Neural cell (in vitro differentiated cells): ENCODE measurements at regions not wholly inside any gene's neighbourhood (a gene's known extent, or its start where the extent isn't known, plus 50 kb on each side); places are given as distances from the start of the nearest gene placed in this dataset.

Experiments
- H2AFZ ChIP-seq: fragments of 200-600, 300-800 bp; sonication (generic), shearing (Covaris generic); 2 replicates; pipeline ENCODE4 v1.6.0; 2014; ENCODE audit warnings: low read depth, mild to moderate bottlenecking, antibody characterized with exemption, low read length, moderate library complexity
- H3F3A ChIP-seq: fragments of 200-600 bp; shearing (Covaris generic); 2 replicates; pipeline ENCODE4 v1.6.1; 2016; ENCODE audit warnings: mild to moderate bottlenecking, moderate library complexity, mixed read lengths, antibody characterized with exemption, low read length; ENCODE audit not compliant: insufficient read depth, poor library complexity, severe bottlenecking
- H3K27ac ChIP-seq: fragments of 200-600, 300-800 bp; sonication (generic), shearing (Covaris generic); 2 replicates; pipeline ENCODE4 v1.5.1; 2014; ENCODE audit warnings: mild to moderate bottlenecking, low read length, moderate library complexity
- H3K27me3 ChIP-seq: fragments of 300-800, 200-600 bp; sonication (generic), shearing (Covaris generic); 2 replicates; pipeline ENCODE4 v1.6.0; 2014; ENCODE audit warnings: mild to moderate bottlenecking, low read depth, low read length, moderate library complexity; ENCODE audit not compliant: insufficient read depth
- H3K36me3 ChIP-seq: fragments of 300-800, 200-600 bp; sonication (generic), shearing (Covaris generic); 2 replicates; pipeline ENCODE4 v1.5.1; 2014; ENCODE audit warnings: mild to moderate bottlenecking, antibody characterized with exemption, low read length, moderate library complexity; ENCODE audit not compliant: insufficient read depth
- H3K4me2 ChIP-seq: fragments of 300-800, 200-600 bp; sonication (generic), shearing (Covaris generic); 2 replicates; pipeline ENCODE4 v1.6.0; 2014; ENCODE audit warnings: mild to moderate bottlenecking, low read length
- H3K4me3 ChIP-seq: fragments of 300-800, 200-600 bp; sonication (generic), shearing (Covaris generic); 2 replicates; pipeline ENCODE4 v1.5.1; 2014; ENCODE audit warnings: mild to moderate bottlenecking, low read length, moderate library complexity
- H3K79me2 ChIP-seq: fragments of 200-600 bp; shearing (Covaris generic); replicated peaks from 2 replicates; pipeline ENCODE4 v1.6.0; 2014; ENCODE audit warnings: mild to moderate bottlenecking, low read length, moderate library complexity; ENCODE audit not compliant: insufficient read depth
- H3K9ac ChIP-seq: fragments of 300-800, 200-600 bp; sonication (generic), shearing (Covaris generic); 2 replicates; pipeline ENCODE4 v1.6.1; 2016; ENCODE audit warnings: mild to moderate bottlenecking, low read length, mixed read lengths
- H3K9me2 ChIP-seq: fragments of 200-600 bp; shearing (Covaris generic); 2 replicates; pipeline ENCODE4 v1.6.1; 2016; ENCODE audit warnings: mild to moderate bottlenecking, low read length, mixed read lengths; ENCODE audit not compliant: insufficient read depth
- H3K9me3 ChIP-seq: fragments of 200-600, 300-800 bp; sonication (generic), shearing (Covaris generic); 2 replicates; pipeline ENCODE4 v1.6.1; 2016; ENCODE audit warnings: mild to moderate bottlenecking, mixed run types, low read length, moderate library complexity, mixed read lengths
- H4K20me1 ChIP-seq: fragments of 200-600 bp; shearing (Covaris generic); 2 replicates; pipeline ENCODE4 v1.6.1; 2016; ENCODE audit warnings: mild to moderate bottlenecking, mixed run types; ENCODE audit not compliant: insufficient read depth
- EP300 ChIP-seq: fragments of 450-650 bp; conservative IDR thresholded peaks from 2 replicates; pipeline ENCODE4 v1.6.1; 2014; ENCODE audit warnings: antibody characterized with exemption, mild to moderate bottlenecking, moderate library complexity; ENCODE audit not compliant: poor library complexity, severe bottlenecking
- EZH2 ChIP-seq: fragments of 200-600, 300-800 bp; shearing (Covaris generic), sonication (generic); IDR thresholded peaks from 2 replicates; pipeline ENCODE4 v1.6.1; 2014; ENCODE audit warnings: antibody characterized with exemption, low read length, borderline replicate concordance, mild to moderate bottlenecking; ENCODE audit not compliant: insufficient read depth, poor library complexity, severe bottlenecking
- MXI1 ChIP-seq: fragments of 450-650 bp; conservative IDR thresholded peaks from 2 replicates; pipeline ENCODE4 v1.6.1; 2014; ENCODE audit warnings: antibody characterized with exemption, mild to moderate bottlenecking; ENCODE audit not compliant: poor library complexity, severe bottlenecking
- POLR2AphosphoS5 ChIP-seq: IDR thresholded peaks from 2 replicates; pipeline ENCODE4 v1.6.1; 2012
- RAD21 ChIP-seq: fragments of 450-650 bp; conservative IDR thresholded peaks from 2 replicates; pipeline ENCODE4 v1.6.1; 2014; ENCODE audit warnings: antibody characterized with exemption, mild to moderate bottlenecking, moderate library complexity
- SMC3 ChIP-seq: fragments of 450-650 bp; conservative IDR thresholded peaks from 2 replicates; pipeline ENCODE4 v1.6.1; 2014; ENCODE audit warnings: antibody characterized with exemption, mild to moderate bottlenecking, moderate library complexity; ENCODE audit not compliant: poor library complexity
- TAF1 ChIP-seq: IDR thresholded peaks from 2 replicates; pipeline ENCODE4 v1.6.1; 2012; ENCODE audit warnings: low read depth
- TF ChIP-seq, protein P1 (sequence below): fragments of 450-650 bp; IDR thresholded peaks from 2 replicates; pipeline ENCODE4 v1.5.1; 2014; ENCODE audit warnings: antibody characterized with exemption, mild to moderate bottlenecking, moderate library complexity; ENCODE audit not compliant: poor library complexity, severe bottlenecking
- TF ChIP-seq, protein P2 (sequence below): IDR thresholded peaks from 2 replicates; pipeline ENCODE4 v1.6.1; 2012; ENCODE audit warnings: borderline replicate concordance

DNA sequence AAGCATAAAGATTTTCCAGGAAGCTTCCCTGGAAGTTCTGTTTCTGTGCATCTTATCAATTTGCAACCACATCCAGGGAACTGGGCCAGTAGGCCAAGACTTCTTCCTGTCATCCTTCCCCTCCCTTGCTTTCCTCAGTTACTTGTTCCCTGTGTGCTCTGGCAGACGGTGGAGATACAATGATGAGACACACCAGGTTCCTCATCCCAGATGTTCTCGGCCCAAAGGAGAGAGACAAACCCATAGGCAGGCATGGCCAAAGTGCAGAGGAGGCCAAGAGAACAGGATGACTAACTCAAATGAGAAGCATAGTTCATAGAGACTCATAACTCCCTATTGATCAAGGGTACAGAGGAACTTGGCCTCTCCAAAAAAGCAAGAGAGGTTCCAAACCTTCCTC is 652.6 kb downstream of the CCDC171 start:
- Histone ChIP-seq H3F3A (peaks cover 4% of the 10 kb centered on the region), H3K79me2 (no peaks in the 10 kb centered on the region), H3K27me3 (no peaks in the 10 kb centered on the region), H3K9me3 (no peaks in the 10 kb centered on the region), H3K4me3 (no peak overlapping the region), H4K20me1 (no peaks in the 10 kb centered on the region), H3K36me3 (no peaks in the 10 kb centered on the region), H3K27ac (no peak overlapping the region), H3K4me2 (no peak overlapping the region), H3K9me2 (no peaks in the 10 kb centered on the region), H2AFZ (no peak overlapping the region), H3K9ac (no peak overlapping the region)
- TF ChIP-seq POLR2AphosphoS5 (no peak), EP300 (no peak), TAF1 (no peak), MXI1 (no peak), RAD21 (no peak), EZH2 (no peak), SMC3 (no peak)
- TF ChIP-seq, protein P1, sequence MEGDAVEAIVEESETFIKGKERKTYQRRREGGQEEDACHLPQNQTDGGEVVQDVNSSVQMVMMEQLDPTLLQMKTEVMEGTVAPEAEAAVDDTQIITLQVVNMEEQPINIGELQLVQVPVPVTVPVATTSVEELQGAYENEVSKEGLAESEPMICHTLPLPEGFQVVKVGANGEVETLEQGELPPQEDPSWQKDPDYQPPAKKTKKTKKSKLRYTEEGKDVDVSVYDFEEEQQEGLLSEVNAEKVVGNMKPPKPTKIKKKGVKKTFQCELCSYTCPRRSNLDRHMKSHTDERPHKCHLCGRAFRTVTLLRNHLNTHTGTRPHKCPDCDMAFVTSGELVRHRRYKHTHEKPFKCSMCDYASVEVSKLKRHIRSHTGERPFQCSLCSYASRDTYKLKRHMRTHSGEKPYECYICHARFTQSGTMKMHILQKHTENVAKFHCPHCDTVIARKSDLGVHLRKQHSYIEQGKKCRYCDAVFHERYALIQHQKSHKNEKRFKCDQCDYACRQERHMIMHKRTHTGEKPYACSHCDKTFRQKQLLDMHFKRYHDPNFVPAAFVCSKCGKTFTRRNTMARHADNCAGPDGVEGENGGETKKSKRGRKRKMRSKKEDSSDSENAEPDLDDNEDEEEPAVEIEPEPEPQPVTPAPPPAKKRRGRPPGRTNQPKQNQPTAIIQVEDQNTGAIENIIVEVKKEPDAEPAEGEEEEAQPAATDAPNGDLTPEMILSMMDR, result no peak
- TF ChIP-seq, protein P2, sequence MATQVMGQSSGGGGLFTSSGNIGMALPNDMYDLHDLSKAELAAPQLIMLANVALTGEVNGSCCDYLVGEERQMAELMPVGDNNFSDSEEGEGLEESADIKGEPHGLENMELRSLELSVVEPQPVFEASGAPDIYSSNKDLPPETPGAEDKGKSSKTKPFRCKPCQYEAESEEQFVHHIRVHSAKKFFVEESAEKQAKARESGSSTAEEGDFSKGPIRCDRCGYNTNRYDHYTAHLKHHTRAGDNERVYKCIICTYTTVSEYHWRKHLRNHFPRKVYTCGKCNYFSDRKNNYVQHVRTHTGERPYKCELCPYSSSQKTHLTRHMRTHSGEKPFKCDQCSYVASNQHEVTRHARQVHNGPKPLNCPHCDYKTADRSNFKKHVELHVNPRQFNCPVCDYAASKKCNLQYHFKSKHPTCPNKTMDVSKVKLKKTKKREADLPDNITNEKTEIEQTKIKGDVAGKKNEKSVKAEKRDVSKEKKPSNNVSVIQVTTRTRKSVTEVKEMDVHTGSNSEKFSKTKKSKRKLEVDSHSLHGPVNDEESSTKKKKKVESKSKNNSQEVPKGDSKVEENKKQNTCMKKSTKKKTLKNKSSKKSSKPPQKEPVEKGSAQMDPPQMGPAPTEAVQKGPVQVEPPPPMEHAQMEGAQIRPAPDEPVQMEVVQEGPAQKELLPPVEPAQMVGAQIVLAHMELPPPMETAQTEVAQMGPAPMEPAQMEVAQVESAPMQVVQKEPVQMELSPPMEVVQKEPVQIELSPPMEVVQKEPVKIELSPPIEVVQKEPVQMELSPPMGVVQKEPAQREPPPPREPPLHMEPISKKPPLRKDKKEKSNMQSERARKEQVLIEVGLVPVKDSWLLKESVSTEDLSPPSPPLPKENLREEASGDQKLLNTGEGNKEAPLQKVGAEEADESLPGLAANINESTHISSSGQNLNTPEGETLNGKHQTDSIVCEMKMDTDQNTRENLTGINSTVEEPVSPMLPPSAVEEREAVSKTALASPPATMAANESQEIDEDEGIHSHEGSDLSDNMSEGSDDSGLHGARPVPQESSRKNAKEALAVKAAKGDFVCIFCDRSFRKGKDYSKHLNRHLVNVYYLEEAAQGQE, result no peak

DNA sequence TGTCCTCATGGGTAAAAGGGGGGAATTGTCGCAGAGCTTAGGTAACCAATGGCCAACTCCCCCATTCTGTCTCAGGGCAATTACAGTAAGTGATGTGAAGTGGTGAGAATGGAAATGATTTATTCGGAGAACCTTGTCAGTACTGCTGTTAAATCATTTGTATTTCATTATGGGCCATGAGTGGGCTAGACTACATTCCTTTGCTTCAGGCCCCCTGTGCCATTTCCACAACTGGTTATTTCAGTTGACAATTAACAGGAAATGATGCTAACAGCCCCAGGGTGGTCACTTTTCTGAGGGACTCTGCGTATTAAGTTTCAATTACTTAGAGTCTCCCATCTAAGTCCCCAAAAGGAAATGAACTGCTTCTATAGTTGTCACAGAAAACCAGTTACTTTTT is 653.7 kb downstream of the CCDC171 start:
- Histone ChIP-seq H3K9ac (no peak overlapping the region), H3K36me3 (no peaks in the 10 kb centered on the region), H3F3A (peaks cover 4% of the 10 kb centered on the region), H3K4me3 (no peak overlapping the region), H3K9me2 (no peaks in the 10 kb centered on the region), H3K27me3 (no peaks in the 10 kb centered on the region), H3K27ac (no peak overlapping the region), H4K20me1 (no peaks in the 10 kb centered on the region), H3K79me2 (no peaks in the 10 kb centered on the region), H2AFZ (no peak overlapping the region), H3K4me2 (no peak overlapping the region), H3K9me3 (no peaks in the 10 kb centered on the region)
- TF ChIP-seq MXI1 (no peak), EZH2 (no peak), EP300 (no peak), SMC3 (no peak), RAD21 (no peak), TAF1 (no peak), POLR2AphosphoS5 (no peak)
- TF ChIP-seq, protein P1, result no peak
- TF ChIP-seq, protein P2, result no peak
